Panc1 (cell line): ENCODE measurements at regions not wholly inside any gene's neighbourhood (a gene's known extent, or its start where the extent isn't known, plus 50 kb on each side); places are given as distances from the start of the nearest gene placed in this dataset.

ENCODE experiments used
- ATAC-seq: fragments of 200-7000 bp; cut with Tn5 transposase; 2 replicates; pipeline ENCODE4 v1.9.1; 2020; ENCODE audit warnings: mild to moderate bottlenecking, moderate library complexity
- BruUV-seq: library from RNA; stranded (reverse); fragments of 400-500 nt; replicated peaks from 2 replicates; lab custom pipeline; 2021; lab: Mats Ljungman, UMichigan
- CTCF ChIA-PET: fragments of 300-600 bp; sonication (Branson Sonifier 250); formaldehyde crosslinking; loops from one replicate; lab custom pipeline; 2022; ENCODE audit warnings: antibody characterized with exemption; lab: Charles Lee
- POLR2A ChIA-PET: fragments of 300-600 bp; sonication (Branson Sonifier 250); formaldehyde crosslinking; loops from one replicate; lab custom pipeline; 2022; ENCODE audit warnings: antibody characterized with exemption; lab: Charles Lee
- DNase-seq: peaks from one replicate; pipeline ENCODE4 v3.0.0-alpha.2; 2010; ENCODE audit warnings: low read depth, low spot score
- H3K27ac ChIP-seq: 2 replicates; pipeline ENCODE4 v1.5.1; 2011; ENCODE audit warnings: mild to moderate bottlenecking, low read length, inconsistent platforms
- H3K27me3 ChIP-seq: fragments of 200-500 bp; sonication (Bioruptor generic); 2 replicates; pipeline ENCODE4 v1.6.0; 2014; ENCODE audit warnings: low read length, inconsistent platforms; ENCODE audit not compliant: control insufficient read depth, insufficient read depth
- H3K36me3 ChIP-seq: fragments of 200-500 bp; sonication (Bioruptor generic); 2 replicates; pipeline ENCODE4 v1.5.1; 2014; ENCODE audit warnings: inconsistent platforms, mild to moderate bottlenecking, low read length, moderate library complexity; ENCODE audit not compliant: control insufficient read depth, insufficient read depth
- H3K4me1 ChIP-seq: 2 replicates; pipeline ENCODE4 v1.5.1; 2011; ENCODE audit warnings: inconsistent platforms, mild to moderate bottlenecking, low read length, moderate library complexity; ENCODE audit not compliant: control insufficient read depth, insufficient read depth
- H3K4me3 ChIP-seq, 2 experiments: 2 replicates each; pipeline ENCODE4 v1.5.1; 2011 to 2012; ENCODE audit warnings: low read depth in 2 of 2, low read length in 2 of 2, mild to moderate bottlenecking in 2 of 2, inconsistent platforms in 1 of 2, moderate library complexity in 1 of 2
- H3K9me3 ChIP-seq: fragments of 200-500 bp; sonication (Bioruptor generic); 2 replicates; pipeline ENCODE4 v1.5.1; 2014; ENCODE audit warnings: low read depth, mild to moderate bottlenecking, inconsistent platforms, low read length, moderate library complexity; ENCODE audit not compliant: control insufficient read depth, insufficient read depth
- POLR2AphosphoS5 ChIP-seq: IDR thresholded peaks from 2 replicates; pipeline ENCODE4 v1.6.1; 2012; ENCODE audit warnings: mild to moderate bottlenecking, low read depth, low read length, moderate library complexity
- REST ChIP-seq, 2 experiments: IDR thresholded peaks; 2 replicates each; pipeline ENCODE4 v1.6.1; 2011 to 2012; ENCODE audit warnings: low read depth in 2 of 2, control low read depth in 1 of 2, low read length in 1 of 2, mild to moderate bottlenecking in 1 of 2, moderate library complexity in 1 of 2; ENCODE audit not compliant: insufficient read depth in 1 of 2
- SIN3A ChIP-seq: IDR thresholded peaks from 2 replicates; pipeline ENCODE4 v1.6.1; 2012; ENCODE audit warnings: low read depth, mild to moderate bottlenecking, low read length, moderate library complexity, borderline replicate concordance; ENCODE audit not compliant: insufficient read depth
- TCF7L2 ChIP-seq: IDR thresholded peaks from 2 replicates; pipeline ENCODE4 v1.6.1; 2011; ENCODE audit warnings: mild to moderate bottlenecking, low read depth, low read length, inconsistent platforms
- in situ Hi-C: cut with HindIII; loops from 2 replicates; pipeline ENCODE4 v1.10.0; 2016; ENCODE audit warnings: low sequenced_read_pairs, low pct_unique_long_range_greater_than_20kb
- intact Hi-C: fragments of 100-400 bp; cut with micrococcal nuclease; formaldehyde crosslinking; loops from one replicate; pipeline ENCODE4 v1.10.0; 2022; ENCODE audit not compliant: unreplicated experiment
- TF ChIP-seq, protein P1 (sequence below): fragments of 450-650 bp; IDR thresholded peaks from 2 replicates; pipeline ENCODE4 v1.5.1; 2017; ENCODE audit warnings: mild to moderate bottlenecking

- TF ChIP-seq REST (IDR thresholded peaks at IDR 0.05; ENCODE audit: insufficient read depth in 1 of 2, low read depth in 2 of 2, low read length in 1 of 2) (no peak), SIN3A (no peak), POLR2AphosphoS5 (no peak), TCF7L2 (no peak)
- TF ChIP-seq, protein P1, sequence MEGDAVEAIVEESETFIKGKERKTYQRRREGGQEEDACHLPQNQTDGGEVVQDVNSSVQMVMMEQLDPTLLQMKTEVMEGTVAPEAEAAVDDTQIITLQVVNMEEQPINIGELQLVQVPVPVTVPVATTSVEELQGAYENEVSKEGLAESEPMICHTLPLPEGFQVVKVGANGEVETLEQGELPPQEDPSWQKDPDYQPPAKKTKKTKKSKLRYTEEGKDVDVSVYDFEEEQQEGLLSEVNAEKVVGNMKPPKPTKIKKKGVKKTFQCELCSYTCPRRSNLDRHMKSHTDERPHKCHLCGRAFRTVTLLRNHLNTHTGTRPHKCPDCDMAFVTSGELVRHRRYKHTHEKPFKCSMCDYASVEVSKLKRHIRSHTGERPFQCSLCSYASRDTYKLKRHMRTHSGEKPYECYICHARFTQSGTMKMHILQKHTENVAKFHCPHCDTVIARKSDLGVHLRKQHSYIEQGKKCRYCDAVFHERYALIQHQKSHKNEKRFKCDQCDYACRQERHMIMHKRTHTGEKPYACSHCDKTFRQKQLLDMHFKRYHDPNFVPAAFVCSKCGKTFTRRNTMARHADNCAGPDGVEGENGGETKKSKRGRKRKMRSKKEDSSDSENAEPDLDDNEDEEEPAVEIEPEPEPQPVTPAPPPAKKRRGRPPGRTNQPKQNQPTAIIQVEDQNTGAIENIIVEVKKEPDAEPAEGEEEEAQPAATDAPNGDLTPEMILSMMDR = no peak
- CTCF ChIA-PET = no interaction called here
- no peak for DNase-seq
- Histone ChIP-seq H3K9me3 (no peaks in the 10 kb centered on the region), H3K4me1 (no peaks in the 10 kb centered on the region), H3K4me3 (no peak overlapping the region), H3K27ac (no peak overlapping the region), H3K27me3 (no peaks in the 10 kb centered on the region), H3K36me3 (no peaks in the 10 kb centered on the region)
- no TSS peak for BruUV-seq
- intact Hi-C loops (no loop called here), in situ Hi-C loops (no loop called here)
- no peak for ATAC-seq
- POLR2A ChIA-PET = no interaction called here
These were observed 100.9 kb upstream of the GUCY1A1 start for GRCh38 chr4:155565776-155566175.

DNA sequence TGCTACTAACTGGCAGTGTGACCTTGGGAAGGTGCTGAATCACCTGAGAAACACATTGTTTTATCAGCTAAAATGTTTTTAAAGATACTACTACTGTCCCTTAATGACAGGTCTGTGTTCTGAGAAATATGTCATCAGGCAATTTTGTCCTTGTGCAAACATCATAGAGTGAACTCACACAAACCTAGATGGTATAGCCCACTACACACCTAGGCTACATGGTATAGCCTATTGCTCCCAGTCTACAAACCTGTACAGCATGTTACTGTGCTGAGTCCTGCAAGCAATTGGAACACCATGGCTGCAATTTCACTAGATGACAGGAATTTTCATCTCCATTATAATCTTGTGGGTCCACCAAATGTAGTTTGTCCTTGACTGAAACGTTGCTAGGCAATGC lies 101.3 kb upstream of the GUCY1A1 start:
- in situ Hi-C loops (no loop called here), intact Hi-C loops (no loop called here)
- no peak overlapping the region for H3K4me3 ChIP-seq
- TF ChIP-seq, protein P1 = no peak
- TF ChIP-seq REST (IDR thresholded peaks at IDR 0.05; ENCODE audit: insufficient read depth in 1 of 2, low read depth in 2 of 2, low read length in 1 of 2) (no peak), TCF7L2 (no peak), SIN3A (no peak), POLR2AphosphoS5 (no peak)
- H3K4me1 ChIP-seq = no peaks in the 10 kb centered on the region
- ChIA-PET CTCF (no interaction called here), POLR2A (no interaction called here)
- no peaks in the 10 kb centered on the region for H3K9me3 ChIP-seq
- no peak for ATAC-seq
- no peak for DNase-seq
- no peaks in the 10 kb centered on the region for H3K36me3 ChIP-seq
- H3K27ac ChIP-seq = no peak overlapping the region
- no peaks in the 10 kb centered on the region for H3K27me3 ChIP-seq
- BruUV-seq = no TSS peak
